ENCODE measurements at regions not wholly inside any gene's neighbourhood (a gene's known extent, or its start where the extent isn't known, plus 50 kb on each side); places are given as distances from the start of the nearest gene placed in this dataset.

- TF ChIP-seq CTCF (IDR thresholded peaks at IDR 0.05) (no peak), POLR2A (IDR thresholded peaks at IDR 0.05) (no peak), POLR2AphosphoS5 (IDR thresholded peaks at IDR 0.05) (no peak)
Observed at GRCh38 chr13:71148396-71148795, 718.6 kb downstream of the DACH1 start.
